PFSK-1 (cell line): ENCODE measurements at regions not wholly inside any gene's neighbourhood (a gene's known extent, or its start where the extent isn't known, plus 50 kb on each side); places are given as distances from the start of the nearest gene placed in this dataset.

Experiments
- FOXP2 ChIP-seq: optimal IDR thresholded peaks from 2 replicates; pipeline ENCODE3; 2011; ENCODE audit warnings: borderline replicate concordance, control low read depth, inconsistent platforms; ENCODE audit not compliant: insufficient read depth; ENCODE audit errors: extremely low read length, extremely low read depth
- POLR2AphosphoS5 ChIP-seq: IDR thresholded peaks from 2 replicates; pipeline ENCODE4 v1.6.1; 2012; ENCODE audit warnings: low read depth, mild to moderate bottlenecking, control low read depth, low read length, moderate library complexity
- REST ChIP-seq, 2 experiments: IDR thresholded peaks; 2 replicates each; pipeline versions ENCODE4 v1.6.1 to v1.8.0; 2011 to 2012; ENCODE audit warnings: low read depth in 2 of 2, low read length in 2 of 2, control low read depth in 1 of 2, inconsistent platforms in 1 of 2, mild to moderate bottlenecking in 1 of 2, moderate library complexity in 1 of 2; ENCODE audit not compliant: insufficient read depth in 1 of 2
- SIN3A ChIP-seq: IDR thresholded peaks from 2 replicates; pipeline ENCODE4 v1.6.1; 2012; ENCODE audit warnings: mild to moderate bottlenecking, low read length, moderate library complexity, borderline replicate concordance; ENCODE audit not compliant: insufficient read depth
- TAF1 ChIP-seq: IDR thresholded peaks from 2 replicates; pipeline ENCODE4 v1.6.1; 2012; ENCODE audit warnings: low read length, control low read depth, borderline replicate concordance; ENCODE audit not compliant: insufficient read depth

- no peak for TF ChIP-seq REST (IDR thresholded peaks at IDR 0.05; ENCODE audit: insufficient read depth in 1 of 2, low read depth in 2 of 2, low read length in 2 of 2)
- TF ChIP-seq FOXP2, result no peak
- TF ChIP-seq SIN3A, result no peak
- no peak for TF ChIP-seq POLR2AphosphoS5
- TF ChIP-seq TAF1, result no peak
Measured at GRCh38 chr5:15248731-15249130, 251.2 kb upstream of the FBXL7 start.

- TF ChIP-seq FOXP2 (no peak), POLR2AphosphoS5 (no peak), REST (IDR thresholded peaks at IDR 0.05; ENCODE audit: insufficient read depth in 1 of 2, low read depth in 2 of 2, low read length in 2 of 2) (no peak), TAF1 (no peak), SIN3A (no peak)
Measured at GRCh38 chr5:15245913-15246312, 254.1 kb upstream of the FBXL7 start.

GRCh38 chr5:15243301-15244020, 256.5 kb upstream of the FBXL7 start:
- TF ChIP-seq REST (IDR thresholded peaks at IDR 0.05; ENCODE audit: insufficient read depth in 1 of 2, low read depth in 2 of 2, low read length in 2 of 2) (no peak), SIN3A (no peak), TAF1 (no peak), POLR2AphosphoS5 (no peak), FOXP2 (no peak)

GRCh38 chr5:15241216-15241821, 258.7 kb upstream of the FBXL7 start:
- TF ChIP-seq FOXP2, result no peak
- TF ChIP-seq POLR2AphosphoS5, result no peak
- no peak for TF ChIP-seq TAF1
- TF ChIP-seq SIN3A, result no peak
- no peak for TF ChIP-seq REST (IDR thresholded peaks at IDR 0.05; ENCODE audit: insufficient read depth in 1 of 2, low read depth in 2 of 2, low read length in 2 of 2)

- TF ChIP-seq FOXP2, result no peak
- TF ChIP-seq POLR2AphosphoS5, result no peak
- no peak for TF ChIP-seq REST (IDR thresholded peaks at IDR 0.05; ENCODE audit: insufficient read depth in 1 of 2, low read depth in 2 of 2, low read length in 2 of 2)
- no peak for TF ChIP-seq SIN3A
- TF ChIP-seq TAF1, result no peak
Measured at GRCh38 chr5:15238006-15238405, 262.0 kb upstream of the FBXL7 start.
